SK-N-SH (cell line): ENCODE measurements at regions not wholly inside any gene's neighbourhood (a gene's known extent, or its start where the extent isn't known, plus 50 kb on each side); places are given as distances from the start of the nearest gene placed in this dataset.

Experiments
- CTCF ChIA-PET: fragments of 300-600, 350-600 bp; formaldehyde crosslinking; extraction: SDS; loops from one replicate; lab custom pipeline; 2021; lab: Yijun Ruan, JAX
- POLR2A ChIA-PET: fragments of 350-600 bp; sonication (Branson Sonifier 250); formaldehyde crosslinking; extraction: SDS; loops from one replicate; lab custom pipeline; 2020; ENCODE audit warnings: antibody characterized with exemption, inconsistent platforms; lab: Yijun Ruan, JAX
- DNase-seq: peaks from one replicate; pipeline ENCODE4 v3.0.0; 2012
- H2AFZ ChIP-seq: fragments of 200-600 bp; sonication (generic); 2 replicates; pipeline ENCODE4 v1.8.1; 2016; ENCODE audit warnings: antibody characterized with exemption, mild to moderate bottlenecking, low read depth
- H3F3A ChIP-seq: fragments of 200-600 bp; sonication (generic); replicated peaks from 2 replicates; pipeline ENCODE3; 2016; ENCODE audit warnings: antibody characterized with exemption, mild to moderate bottlenecking; ENCODE audit not compliant: insufficient read depth
- H3K27ac ChIP-seq, 2 experiments: fragments of 200-500 bp in 1 of 2; fragments of 200-600 bp in 1 of 2; sonication (Bioruptor generic) in 1 of 2; sonication (generic), shearing (Covaris generic) in 1 of 2; 2 replicates each; pipeline versions ENCODE4 v1.5.1 to v1.6.1; 2014 to 2016; ENCODE audit warnings: low read depth in 2 of 2, inconsistent platforms in 1 of 2, low read length in 1 of 2, mild to moderate bottlenecking in 1 of 2, mixed read lengths in 1 of 2
- H3K27me3 ChIP-seq: fragments of 200-600 bp; sonication (generic), shearing (Covaris generic); 2 replicates; pipeline ENCODE4 v1.6.1; 2016; ENCODE audit warnings: mixed run types; ENCODE audit not compliant: insufficient read depth
- H3K36me3 ChIP-seq, 2 experiments: fragments of 200-500 bp in 1 of 2; fragments of 200-600 bp in 1 of 2; sonication (Bioruptor generic) in 1 of 2; sonication (generic) in 1 of 2; replicated peaks in 1 of 2; 2 replicates each; pipeline versions ENCODE3 to v1.5.1; 2014 to 2016; ENCODE audit warnings: low read length in 1 of 2, mild to moderate bottlenecking in 1 of 2; ENCODE audit not compliant: insufficient read depth in 2 of 2, control insufficient read depth in 1 of 2
- H3K4me1 ChIP-seq, 2 experiments: fragments of 200-500 bp in 1 of 2; fragments of 200-600 bp in 1 of 2; sonication (Bioruptor generic) in 1 of 2; sonication (generic), shearing (Covaris generic) in 1 of 2; 2 replicates each; pipeline versions ENCODE4 v1.5.1 to v1.6.1; 2014 to 2016; ENCODE audit warnings: low read depth in 1 of 2, low read length in 1 of 2, mixed run types in 1 of 2; ENCODE audit not compliant: insufficient read depth in 2 of 2, control insufficient read depth in 1 of 2
- H3K4me2 ChIP-seq: fragments of 200-600 bp; sonication (generic), shearing (Covaris generic); 2 replicates; pipeline ENCODE4 v1.6.1; 2017; ENCODE audit warnings: mixed run types
- H3K4me3 ChIP-seq, 2 experiments: fragments of 200-500 bp in 1 of 2; fragments of 200-600 bp in 1 of 2; sonication (Bioruptor generic) in 1 of 2; sonication (generic), shearing (Covaris generic) in 1 of 2; 2 replicates each; pipeline versions ENCODE4 v1.5.1 to v1.8.1; 2014 to 2016; ENCODE audit warnings: low read depth in 2 of 2, inconsistent platforms in 1 of 2, low read length in 1 of 2, mild to moderate bottlenecking in 1 of 2, mixed read lengths in 1 of 2, moderate library complexity in 1 of 2
- H3K79me2 ChIP-seq: fragments of 200-600 bp; sonication (generic); 2 replicates; pipeline ENCODE4 v1.8.1; 2017; ENCODE audit warnings: mild to moderate bottlenecking; ENCODE audit not compliant: insufficient read depth
- H3K9ac ChIP-seq: fragments of 200-600 bp; sonication (generic); 2 replicates; pipeline ENCODE4 v1.6.1; 2017; ENCODE audit warnings: mixed run types
- H3K9me2 ChIP-seq: fragments of 200-600 bp; sonication (generic); 2 replicates; pipeline ENCODE4 v1.6.1; 2017; ENCODE audit warnings: mixed run types
- H3K9me3 ChIP-seq: fragments of 200-600 bp; sonication (generic); 2 replicates; pipeline ENCODE4 v1.6.1; 2017; ENCODE audit warnings: mixed run types, mild to moderate bottlenecking, moderate library complexity
- H4K20me1 ChIP-seq: fragments of 200-600 bp; sonication (generic); 2 replicates; pipeline ENCODE4 v1.6.1; 2017; ENCODE audit warnings: mild to moderate bottlenecking, mixed run types; ENCODE audit not compliant: insufficient read depth
- FOXM1 ChIP-seq: IDR thresholded peaks from 2 replicates; pipeline ENCODE4 v1.4.0; 2012; ENCODE audit warnings: low read depth, mild to moderate bottlenecking
- GABPA ChIP-seq: IDR thresholded peaks from 2 replicates; pipeline ENCODE4 v1.4.0; 2012; ENCODE audit warnings: low read depth, mild to moderate bottlenecking
- GATA2 ChIP-seq: sonication (generic); formaldehyde crosslinking; IDR thresholded peaks from 2 replicates; pipeline ENCODE4 v1.5.0; 2020; ENCODE audit warnings: mild to moderate bottlenecking, missing genetic modification reagents
- JUND ChIP-seq: IDR thresholded peaks from 2 replicates; pipeline ENCODE4 v1.4.0; 2012
- MXI1 ChIP-seq: IDR thresholded peaks from 2 replicates; pipeline ENCODE4 v1.6.1; 2012; ENCODE audit warnings: mild to moderate bottlenecking, low read depth, low read length, improper control_type of control experiment
- NRF1 ChIP-seq: IDR thresholded peaks from 2 replicates; pipeline ENCODE4 v1.6.1; 2012; ENCODE audit warnings: low read depth, mild to moderate bottlenecking, low read length
- RAD21 ChIP-seq: IDR thresholded peaks from 2 replicates; pipeline ENCODE4 v1.6.1; 2012; ENCODE audit warnings: mild to moderate bottlenecking, low read length
- RXRA ChIP-seq: IDR thresholded peaks from 2 replicates; pipeline ENCODE4 v1.4.0; 2012; ENCODE audit warnings: low read depth, mild to moderate bottlenecking, borderline replicate concordance
- TEAD4 ChIP-seq: IDR thresholded peaks from 2 replicates; pipeline ENCODE4 v1.4.0; 2012; ENCODE audit warnings: mild to moderate bottlenecking, borderline replicate concordance; ENCODE audit not compliant: insufficient read depth
- WGBS: methylation state at CpG from one replicate; pipeline ENCODE4 v1.1.6; 2017; ENCODE audit warnings: low lambda C conversion rate; 5-methylcytosine and 5-hydroxymethylcytosine counted together
- TF ChIP-seq, protein P1 (sequence below): IDR thresholded peaks from 2 replicates; pipeline ENCODE4 v1.4.0; 2012; ENCODE audit warnings: low read depth, borderline replicate concordance
- TF ChIP-seq, protein P2 (sequence below): IDR thresholded peaks from 2 replicates; pipeline ENCODE4 v1.4.0; 2012; ENCODE audit warnings: low read depth
- TF ChIP-seq, protein P3 (sequence below): IDR thresholded peaks from 2 replicates; pipeline ENCODE4 v1.6.1; 2012; ENCODE audit warnings: mild to moderate bottlenecking, low read depth, low read length, moderate library complexity
- TF ChIP-seq, protein P4 (sequence below): IDR thresholded peaks from 2 replicates; pipeline ENCODE4; 2012
- TF ChIP-seq, protein P5 (sequence below): fragments of 150-350 bp; IDR thresholded peaks from 2 replicates; pipeline ENCODE4 v1.6.1; 2016; ENCODE audit warnings: mild to moderate bottlenecking, low read depth, low read length

DNA sequence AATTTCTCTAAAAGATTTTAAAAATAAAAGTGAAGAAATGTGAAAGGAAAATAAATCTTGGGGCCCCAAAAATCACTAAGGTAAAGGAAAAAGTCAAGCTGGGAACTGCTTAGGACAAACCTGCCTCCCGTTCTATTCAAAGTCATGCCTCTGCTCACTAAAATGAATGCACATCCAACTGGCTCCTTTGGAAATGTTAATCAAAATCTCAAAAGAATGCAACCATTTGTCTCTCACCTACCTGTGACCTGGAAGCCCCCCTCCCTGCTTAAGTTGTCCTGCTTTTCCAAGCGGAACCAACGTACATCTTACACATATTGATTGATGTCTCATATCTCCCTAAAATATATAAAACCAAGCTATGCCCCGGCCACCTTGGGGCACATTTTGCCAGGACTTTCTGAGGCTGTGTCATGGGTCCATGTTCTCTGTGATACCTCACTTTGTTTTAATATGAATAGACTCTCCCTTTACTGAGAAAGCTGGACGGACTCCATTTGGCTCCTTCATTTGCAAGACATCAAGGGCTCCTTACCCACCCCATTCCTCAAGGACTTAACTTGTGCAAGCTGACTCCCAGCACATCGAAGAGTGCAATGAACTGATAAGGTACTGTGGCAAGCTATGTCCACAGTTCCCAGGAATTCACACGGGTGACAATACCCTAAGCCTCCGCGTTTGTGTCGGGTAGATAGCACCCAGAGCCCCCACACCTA, 164.3 kb downstream of the SMC2 start:
- Histone ChIP-seq H3K27ac (no peak overlapping the region), H3K4me2 (no peak overlapping the region), H3K9me3 (no peaks in the 10 kb centered on the region), H3K9me2 (no peaks in the 10 kb centered on the region), H3K36me3 (no peaks in the 10 kb centered on the region), H3K4me1 (no peaks in the 10 kb centered on the region), H3K79me2 (no peaks in the 10 kb centered on the region), H4K20me1 (no peaks in the 10 kb centered on the region), H3K4me3 (no peak overlapping the region), H2AFZ (no peak overlapping the region), H3K27me3 (no peaks in the 10 kb centered on the region), H3F3A (no peaks in the 10 kb centered on the region), H3K9ac (no peak overlapping the region)
- 47% methylated on average over 10 of the region's 10 CpGs for WGBS
- ChIA-PET CTCF (no interaction called here), POLR2A (no interaction called here)
- no peak for DNase-seq
- TF ChIP-seq RXRA (no peak), JUND (no peak), GABPA (no peak), MXI1 (no peak), NRF1 (no peak), TEAD4 (no peak), GATA2 (CRISPR knock-in tag) (no peak), RAD21 (no peak), FOXM1 (no peak)
- TF ChIP-seq, protein P1, sequence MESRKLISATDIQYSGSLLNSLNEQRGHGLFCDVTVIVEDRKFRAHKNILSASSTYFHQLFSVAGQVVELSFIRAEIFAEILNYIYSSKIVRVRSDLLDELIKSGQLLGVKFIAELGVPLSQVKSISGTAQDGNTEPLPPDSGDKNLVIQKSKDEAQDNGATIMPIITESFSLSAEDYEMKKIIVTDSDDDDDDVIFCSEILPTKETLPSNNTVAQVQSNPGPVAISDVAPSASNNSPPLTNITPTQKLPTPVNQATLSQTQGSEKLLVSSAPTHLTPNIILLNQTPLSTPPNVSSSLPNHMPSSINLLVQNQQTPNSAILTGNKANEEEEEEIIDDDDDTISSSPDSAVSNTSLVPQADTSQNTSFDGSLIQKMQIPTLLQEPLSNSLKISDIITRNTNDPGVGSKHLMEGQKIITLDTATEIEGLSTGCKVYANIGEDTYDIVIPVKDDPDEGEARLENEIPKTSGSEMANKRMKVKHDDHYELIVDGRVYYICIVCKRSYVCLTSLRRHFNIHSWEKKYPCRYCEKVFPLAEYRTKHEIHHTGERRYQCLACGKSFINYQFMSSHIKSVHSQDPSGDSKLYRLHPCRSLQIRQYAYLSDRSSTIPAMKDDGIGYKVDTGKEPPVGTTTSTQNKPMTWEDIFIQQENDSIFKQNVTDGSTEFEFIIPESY: no peak
- TF ChIP-seq, protein P2, sequence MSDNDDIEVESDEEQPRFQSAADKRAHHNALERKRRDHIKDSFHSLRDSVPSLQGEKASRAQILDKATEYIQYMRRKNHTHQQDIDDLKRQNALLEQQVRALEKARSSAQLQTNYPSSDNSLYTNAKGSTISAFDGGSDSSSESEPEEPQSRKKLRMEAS: no peak
- TF ChIP-seq, protein P3, sequence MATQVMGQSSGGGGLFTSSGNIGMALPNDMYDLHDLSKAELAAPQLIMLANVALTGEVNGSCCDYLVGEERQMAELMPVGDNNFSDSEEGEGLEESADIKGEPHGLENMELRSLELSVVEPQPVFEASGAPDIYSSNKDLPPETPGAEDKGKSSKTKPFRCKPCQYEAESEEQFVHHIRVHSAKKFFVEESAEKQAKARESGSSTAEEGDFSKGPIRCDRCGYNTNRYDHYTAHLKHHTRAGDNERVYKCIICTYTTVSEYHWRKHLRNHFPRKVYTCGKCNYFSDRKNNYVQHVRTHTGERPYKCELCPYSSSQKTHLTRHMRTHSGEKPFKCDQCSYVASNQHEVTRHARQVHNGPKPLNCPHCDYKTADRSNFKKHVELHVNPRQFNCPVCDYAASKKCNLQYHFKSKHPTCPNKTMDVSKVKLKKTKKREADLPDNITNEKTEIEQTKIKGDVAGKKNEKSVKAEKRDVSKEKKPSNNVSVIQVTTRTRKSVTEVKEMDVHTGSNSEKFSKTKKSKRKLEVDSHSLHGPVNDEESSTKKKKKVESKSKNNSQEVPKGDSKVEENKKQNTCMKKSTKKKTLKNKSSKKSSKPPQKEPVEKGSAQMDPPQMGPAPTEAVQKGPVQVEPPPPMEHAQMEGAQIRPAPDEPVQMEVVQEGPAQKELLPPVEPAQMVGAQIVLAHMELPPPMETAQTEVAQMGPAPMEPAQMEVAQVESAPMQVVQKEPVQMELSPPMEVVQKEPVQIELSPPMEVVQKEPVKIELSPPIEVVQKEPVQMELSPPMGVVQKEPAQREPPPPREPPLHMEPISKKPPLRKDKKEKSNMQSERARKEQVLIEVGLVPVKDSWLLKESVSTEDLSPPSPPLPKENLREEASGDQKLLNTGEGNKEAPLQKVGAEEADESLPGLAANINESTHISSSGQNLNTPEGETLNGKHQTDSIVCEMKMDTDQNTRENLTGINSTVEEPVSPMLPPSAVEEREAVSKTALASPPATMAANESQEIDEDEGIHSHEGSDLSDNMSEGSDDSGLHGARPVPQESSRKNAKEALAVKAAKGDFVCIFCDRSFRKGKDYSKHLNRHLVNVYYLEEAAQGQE: no peak
- TF ChIP-seq, protein P4, sequence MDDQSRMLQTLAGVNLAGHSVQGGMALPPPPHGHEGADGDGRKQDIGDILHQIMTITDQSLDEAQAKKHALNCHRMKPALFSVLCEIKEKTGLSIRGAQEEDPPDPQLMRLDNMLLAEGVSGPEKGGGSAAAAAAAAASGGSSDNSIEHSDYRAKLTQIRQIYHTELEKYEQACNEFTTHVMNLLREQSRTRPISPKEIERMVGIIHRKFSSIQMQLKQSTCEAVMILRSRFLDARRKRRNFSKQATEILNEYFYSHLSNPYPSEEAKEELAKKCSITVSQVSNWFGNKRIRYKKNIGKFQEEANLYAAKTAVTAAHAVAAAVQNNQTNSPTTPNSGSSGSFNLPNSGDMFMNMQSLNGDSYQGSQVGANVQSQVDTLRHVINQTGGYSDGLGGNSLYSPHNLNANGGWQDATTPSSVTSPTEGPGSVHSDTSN: no peak
- TF ChIP-seq, protein P5, sequence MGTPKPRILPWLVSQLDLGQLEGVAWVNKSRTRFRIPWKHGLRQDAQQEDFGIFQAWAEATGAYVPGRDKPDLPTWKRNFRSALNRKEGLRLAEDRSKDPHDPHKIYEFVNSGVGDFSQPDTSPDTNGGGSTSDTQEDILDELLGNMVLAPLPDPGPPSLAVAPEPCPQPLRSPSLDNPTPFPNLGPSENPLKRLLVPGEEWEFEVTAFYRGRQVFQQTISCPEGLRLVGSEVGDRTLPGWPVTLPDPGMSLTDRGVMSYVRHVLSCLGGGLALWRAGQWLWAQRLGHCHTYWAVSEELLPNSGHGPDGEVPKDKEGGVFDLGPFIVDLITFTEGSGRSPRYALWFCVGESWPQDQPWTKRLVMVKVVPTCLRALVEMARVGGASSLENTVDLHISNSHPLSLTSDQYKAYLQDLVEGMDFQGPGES: no peak
